Esophagus muscularis mucosa (tissue), 3 donors: ENCODE measurements at regions not wholly inside any gene's neighbourhood (a gene's known extent, or its start where the extent isn't known, plus 50 kb on each side); places are given as distances from the start of the nearest gene placed in this dataset.

ENCODE experiments used
- POLR2A ChIP-seq: fragments of 450-650 bp; IDR thresholded peaks from one replicate; pipeline ENCODE4 v1.6.1; 2017; ENCODE audit warnings: antibody characterized with exemption, moderate library complexity, mild to moderate bottlenecking, low read depth
- TF ChIP-seq, protein P1 (sequence below), 3 experiments: fragments of 200-600 bp in 2 of 3; fragments of 450-650 bp in 1 of 3; sonication (generic) in 2 of 3; IDR thresholded peaks; one replicate each; pipeline ENCODE4 v1.5.1; 2017 to 2019; ENCODE audit warnings: antibody characterized with exemption in 3 of 3, mild to moderate bottlenecking in 2 of 3, moderate library complexity in 1 of 3

DNA sequence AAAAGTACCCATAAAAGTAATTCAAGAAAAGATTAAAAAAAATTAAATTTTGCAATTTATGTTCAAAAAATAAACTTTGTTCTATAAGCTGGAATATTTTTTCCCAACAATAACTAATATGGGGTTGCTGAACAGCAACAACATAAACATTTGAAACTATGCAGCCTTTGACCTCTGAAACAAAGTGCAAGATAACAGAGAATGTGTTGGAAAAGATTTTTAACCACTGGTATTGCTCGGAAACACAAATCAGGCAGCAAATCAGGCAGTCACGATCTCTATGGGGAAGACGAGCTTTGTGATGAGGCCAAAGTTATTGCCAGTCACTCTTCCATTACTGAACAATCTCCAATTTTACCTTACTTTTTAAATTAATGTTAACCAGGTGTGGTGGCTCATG lies 332.1 kb downstream of the PABPC4L start:
- TF ChIP-seq, protein P1, sequence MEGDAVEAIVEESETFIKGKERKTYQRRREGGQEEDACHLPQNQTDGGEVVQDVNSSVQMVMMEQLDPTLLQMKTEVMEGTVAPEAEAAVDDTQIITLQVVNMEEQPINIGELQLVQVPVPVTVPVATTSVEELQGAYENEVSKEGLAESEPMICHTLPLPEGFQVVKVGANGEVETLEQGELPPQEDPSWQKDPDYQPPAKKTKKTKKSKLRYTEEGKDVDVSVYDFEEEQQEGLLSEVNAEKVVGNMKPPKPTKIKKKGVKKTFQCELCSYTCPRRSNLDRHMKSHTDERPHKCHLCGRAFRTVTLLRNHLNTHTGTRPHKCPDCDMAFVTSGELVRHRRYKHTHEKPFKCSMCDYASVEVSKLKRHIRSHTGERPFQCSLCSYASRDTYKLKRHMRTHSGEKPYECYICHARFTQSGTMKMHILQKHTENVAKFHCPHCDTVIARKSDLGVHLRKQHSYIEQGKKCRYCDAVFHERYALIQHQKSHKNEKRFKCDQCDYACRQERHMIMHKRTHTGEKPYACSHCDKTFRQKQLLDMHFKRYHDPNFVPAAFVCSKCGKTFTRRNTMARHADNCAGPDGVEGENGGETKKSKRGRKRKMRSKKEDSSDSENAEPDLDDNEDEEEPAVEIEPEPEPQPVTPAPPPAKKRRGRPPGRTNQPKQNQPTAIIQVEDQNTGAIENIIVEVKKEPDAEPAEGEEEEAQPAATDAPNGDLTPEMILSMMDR (IDR thresholded peaks at IDR 0.05), result no peak
- TF ChIP-seq POLR2A, result no peak
